DND-41 (cell line): ENCODE measurements at regions not wholly inside any gene's neighbourhood (a gene's known extent, or its start where the extent isn't known, plus 50 kb on each side); places are given as distances from the start of the nearest gene placed in this dataset.

ENCODE experiments used
- ATAC-seq: fragments of 200-7000 bp; cut with Tn5 transposase; 3 replicates; pipeline ENCODE4 v1.9.1; 2021; ENCODE audit warnings: low read depth; ENCODE audit not compliant: insufficient read depth
- DNase-seq: peaks from one replicate; pipeline ENCODE4 v3.0.0-alpha.2; 2020
- H2AFZ ChIP-seq: 2 replicates; pipeline ENCODE4 v1.6.0; 2012; ENCODE audit warnings: low read depth, low read length
- H3K27ac ChIP-seq: 2 replicates; pipeline ENCODE4 v1.5.1; 2012; ENCODE audit warnings: low read length, inconsistent platforms
- H3K27me3 ChIP-seq: fragments of 200-600 bp; sonication (generic); 2 replicates; pipeline ENCODE4 v1.6.0; 2012; ENCODE audit warnings: low read length, mild to moderate bottlenecking, inconsistent platforms; ENCODE audit not compliant: insufficient read depth, poor library complexity
- H3K36me3 ChIP-seq: 2 replicates; pipeline ENCODE4 v1.5.1; 2012; ENCODE audit warnings: low read length, inconsistent platforms; ENCODE audit not compliant: insufficient read depth
- H3K4me1 ChIP-seq: 2 replicates; pipeline ENCODE4 v1.5.1; 2012; ENCODE audit warnings: mild to moderate bottlenecking, low read length; ENCODE audit not compliant: insufficient read depth
- H3K4me2 ChIP-seq: 2 replicates; pipeline ENCODE4 v1.6.0; 2012; ENCODE audit warnings: mild to moderate bottlenecking, moderate library complexity, low read length, inconsistent platforms; ENCODE audit not compliant: insufficient read depth
- H3K4me3 ChIP-seq, 2 experiments: fragments of 200-600 bp in 1 of 2; shearing (Covaris generic) in 1 of 2; 2 replicates each; pipeline ENCODE4 v1.5.1; 2012 to 2016; ENCODE audit warnings: inconsistent platforms in 2 of 2, low read length in 2 of 2, mild to moderate bottlenecking in 2 of 2, low read depth in 1 of 2, moderate library complexity in 1 of 2
- H3K79me2 ChIP-seq: 2 replicates; pipeline ENCODE4 v1.6.0; 2012; ENCODE audit warnings: low read length, inconsistent platforms; ENCODE audit not compliant: insufficient read depth
- H3K9ac ChIP-seq: 2 replicates; pipeline ENCODE4 v1.6.0; 2012; ENCODE audit warnings: low read depth, mild to moderate bottlenecking, inconsistent platforms, low read length, moderate library complexity
- H3K9me3 ChIP-seq: 2 replicates; pipeline ENCODE4 v1.5.1; 2012; ENCODE audit warnings: low read length, moderate library complexity, mild to moderate bottlenecking, inconsistent platforms; ENCODE audit not compliant: insufficient read depth, severe bottlenecking
- H4K20me1 ChIP-seq: 2 replicates; pipeline ENCODE4 v1.6.0; 2012; ENCODE audit warnings: low read length; ENCODE audit not compliant: insufficient read depth
- CTCF ChIP-seq: IDR thresholded peaks from 2 replicates; pipeline ENCODE4 v1.5.1; 2012; ENCODE audit warnings: borderline replicate concordance, low read length, moderate library complexity, mild to moderate bottlenecking; ENCODE audit not compliant: poor library complexity, severe bottlenecking; ENCODE audit errors: extremely low read depth
- EZH2 ChIP-seq: IDR thresholded peaks from 3 replicates; pipeline ENCODE4 v1.6.1; 2012; ENCODE audit warnings: borderline replicate concordance, low read depth, mild to moderate bottlenecking, moderate library complexity, low read length, inconsistent platforms; ENCODE audit not compliant: severe bottlenecking

- ATAC-seq = no peak
- H3K4me2 ChIP-seq = no peak overlapping the region
Observed at GRCh38 chr18:42586601-42587000, 528.9 kb downstream of the RIT2 start.

GRCh38 chr18:42588786-42589185 lies 526.7 kb downstream of the RIT2 start:
- Histone ChIP-seq H2AFZ (no peak overlapping the region), H3K36me3 (no peaks in the 10 kb centered on the region), H3K9me3 (no peaks in the 10 kb centered on the region), H3K27me3 (no peaks in the 10 kb centered on the region), H3K27ac (no peak overlapping the region), H3K79me2 (no peaks in the 10 kb centered on the region), H3K9ac (no peak overlapping the region), H3K4me1 (no peaks in the 10 kb centered on the region), H3K4me2 (no peak overlapping the region), H4K20me1 (no peaks in the 10 kb centered on the region), H3K4me3 (no peak overlapping the region)
- DNase-seq (no peak), ATAC-seq (no peak)
- TF ChIP-seq CTCF (no peak), EZH2 (no peak)

More at GRCh38 chr18:42586601-42587000, 528.9 kb downstream of the RIT2 start:
- no peak overlapping the region for H3K27ac ChIP-seq
- no peaks in the 10 kb centered on the region for H4K20me1 ChIP-seq
- no peak for TF ChIP-seq EZH2
- no peak for TF ChIP-seq CTCF
- no peaks in the 10 kb centered on the region for H3K27me3 ChIP-seq
- no peaks in the 10 kb centered on the region for H3K36me3 ChIP-seq
- no peak for DNase-seq
- no peaks in the 10 kb centered on the region for H3K4me1 ChIP-seq
- H3K9ac ChIP-seq = no peak overlapping the region
- no peaks in the 10 kb centered on the region for H3K79me2 ChIP-seq
- no peaks in the 10 kb centered on the region for H3K9me3 ChIP-seq
- H3K4me3 ChIP-seq = no peak overlapping the region
- H2AFZ ChIP-seq = no peak overlapping the region

GRCh38 chr18:42604820-42605219 lies 510.7 kb downstream of the RIT2 start:
- DNase-seq (no peak), ATAC-seq (no peak)

More at GRCh38 chr18:42604820-42605219, 510.7 kb downstream of the RIT2 start:
- H3K27me3 ChIP-seq = no peaks in the 10 kb centered on the region
- no peak overlapping the region for H3K4me2 ChIP-seq
- no peak overlapping the region for H3K9ac ChIP-seq
- no peaks in the 10 kb centered on the region for H3K4me1 ChIP-seq
- H3K9me3 ChIP-seq = no peaks in the 10 kb centered on the region
- H3K36me3 ChIP-seq = no peaks in the 10 kb centered on the region
- no peaks in the 10 kb centered on the region for H4K20me1 ChIP-seq
- no peak for TF ChIP-seq EZH2
- no peak for TF ChIP-seq CTCF
- H3K4me3 ChIP-seq = no peak overlapping the region
- H3K27ac ChIP-seq = no peak overlapping the region
- no peaks in the 10 kb centered on the region for H3K79me2 ChIP-seq
- no peak overlapping the region for H2AFZ ChIP-seq
